NCI-H1694 (cell line): ENCODE measurements at regions not wholly inside any gene's neighbourhood (a gene's known extent, or its start where the extent isn't known, plus 50 kb on each side); places are given as distances from the start of the nearest gene placed in this dataset.
"Not testable (repeated sequence)": the region's sequence is repeated elsewhere in the genome, so short reads cannot be mapped to it uniquely, and the experiment has no call there.

Experiments used
- DNase-seq: peaks from one replicate; lab custom pipeline; 2025; lab: John Stamatoyannopoulos, UW

GRCh38 chr18:10085416-10085815 lies 171.6 kb downstream of the VAPA start:
- DNase-seq = no peak

- no peak for DNase-seq
Measured at GRCh38 chr18:10085876-10086275, 172.1 kb downstream of the VAPA start.

- DNase-seq = no peak
Measured at GRCh38 chr18:10086458-10087210, 172.8 kb downstream of the VAPA start.

GRCh38 chr18:10088734-10089133 lies 174.9 kb downstream of the VAPA start:
- no peak for DNase-seq

GRCh38 chr18:10089881-10090280 lies 176.1 kb downstream of the VAPA start:
- DNase-seq = no peak

GRCh38 chr18:10090668-10091067 lies 176.9 kb downstream of the VAPA start:
- DNase-seq = no peak

- no peak for DNase-seq
Measured at GRCh38 chr18:10093445-10093844, 179.6 kb downstream of the VAPA start.

- no peak for DNase-seq
Measured at GRCh38 chr18:10094154-10094553, 180.3 kb downstream of the VAPA start.

GRCh38 chr18:10094655-10095054 lies 180.8 kb downstream of the VAPA start:
- DNase-seq = no peak

GRCh38 chr18:10095356-10095755 lies 181.5 kb downstream of the VAPA start:
- no peak for DNase-seq

- DNase-seq = no peak
Measured at GRCh38 chr18:10099539-10100140, 185.8 kb downstream of the VAPA start.

GRCh38 chr18:10100196-10100595 lies 186.4 kb downstream of the VAPA start:
- DNase-seq = no peak

GRCh38 chr18:10100941-10101701 lies 187.3 kb downstream of the VAPA start:
- no peak for DNase-seq

- DNase-seq = no peak
Measured at GRCh38 chr18:10101729-10102128, 187.9 kb downstream of the VAPA start.

GRCh38 chr18:10105118-10105517 lies 191.3 kb downstream of the VAPA start:
- DNase-seq = not testable (repeated sequence)

- no peak for DNase-seq
Measured at GRCh38 chr18:10111191-10111590, 197.4 kb downstream of the VAPA start.

GRCh38 chr18:10111944-10112343 lies 198.1 kb downstream of the VAPA start:
- DNase-seq = no peak

GRCh38 chr18:10113121-10114022 lies 199.6 kb downstream of the VAPA start:
- no peak for DNase-seq

GRCh38 chr18:10114717-10115463 lies 201.1 kb downstream of the VAPA start:
- DNase-seq = no peak

GRCh38 chr18:10116574-10116973 lies 202.8 kb downstream of the VAPA start:
- DNase-seq = no peak

- DNase-seq = no peak
Measured at GRCh38 chr18:10119528-10119927, 205.7 kb downstream of the VAPA start.
